Ovary (tissue), 7 donors: ENCODE measurements at regions not wholly inside any gene's neighbourhood (a gene's known extent, or its start where the extent isn't known, plus 50 kb on each side); places are given as distances from the start of the nearest gene placed in this dataset.

Source experiments
- DNase-seq, 5 donors: peaks; one replicate each; pipeline ENCODE4 v3.0.0-alpha.2; 2019 to 2020
- H3K27ac ChIP-seq, 2 donors: fragments of 200-600 bp; one replicate each; pipeline versions ENCODE4 v1.5.1 to v1.8.0; 2019 to 2022
- H3K27me3 ChIP-seq: fragments of 200-600 bp; one replicate; pipeline ENCODE4 v1.8.0; 2022
- H3K36me3 ChIP-seq: fragments of 200-600 bp; sonication (generic); one replicate; pipeline ENCODE4 v1.5.1; 2019
- H3K4me1 ChIP-seq: one replicate; pipeline ENCODE4 v1.8.1; 2013; ENCODE audit warnings: mild to moderate bottlenecking, moderate library complexity; ENCODE audit not compliant: insufficient read depth
- H3K4me3 ChIP-seq: fragments of 200-600 bp; sonication (generic); one replicate; pipeline ENCODE4 v1.5.1; 2017
- H3K9me3 ChIP-seq, 2 donors: fragments of 200-600 bp in 1 of 2; sonication (generic) in 1 of 2; one replicate each; pipeline versions ENCODE4 v1.5.1 to v1.8.1; 2013 to 2019; ENCODE audit warnings: mild to moderate bottlenecking in 1 of 2, moderate library complexity in 1 of 2
- CTCF ChIP-seq, 3 donors: fragments of 450-650 bp in 2 of 3; fragments of 200-600 bp in 1 of 3; IDR thresholded peaks; one replicate each; pipeline versions ENCODE4 v1.5.1 to v1.8.0; 2016 to 2022; ENCODE audit warnings: antibody characterized with exemption in 3 of 3, mild to moderate bottlenecking in 1 of 3
- EP300 ChIP-seq: sonication (generic); formaldehyde crosslinking; IDR thresholded peaks from one replicate; pipeline ENCODE4 v1.6.1; 2017; ENCODE audit warnings: antibody characterized with exemption
- POLR2A ChIP-seq: fragments of 450-650 bp; IDR thresholded peaks from one replicate; pipeline ENCODE4 v1.6.1; 2017; ENCODE audit warnings: antibody characterized with exemption, mild to moderate bottlenecking, moderate library complexity
- WGBS, 3 donors: extraction: QIAGEN DNeasy Blood & Tissue Kit in 1 of 3; methylation state at CpG; one replicate each; pipeline versions ENCODE4 v1.1.5 to v1.1.7; 2013 to 2017; 5-methylcytosine and 5-hydroxymethylcytosine counted together
- intact Hi-C, 4 donors: fragments of 100-400 bp; cut with DNase I; formaldehyde crosslinking; loops; one replicate each; pipeline versions ENCODE4 v1.11.0 to v1.15.1; 2022 to 2023
- donor health status: DM: no; HTN: no; CAD: no; lungs with moderate emphysema.
- donor health status: DM: no; HTN: no; CAD: no.
- donor health status: Bipolar disorder and iron deficiency.
- donor health status: DM: no; HTN: no; CAD: no.
- donor health status: DM: yes; HTN: yes; CAD: no.

GRCh38 chr16:49964316-49964715 lies 60.7 kb upstream of the CNEP1R1 start:
- Histone ChIP-seq H3K27ac (no peak overlapping the region), H3K9me3 (no peaks in the 10 kb centered on the region), H3K27me3 (no peaks in the 10 kb centered on the region), H3K36me3 (no peaks in the 10 kb centered on the region), H3K4me3 (no peak overlapping the region), H3K4me1 (no peaks in the 10 kb centered on the region)
- TF ChIP-seq CTCF (IDR thresholded peaks at IDR 0.05) (no peak), EP300 (no peak), POLR2A (no peak)
- WGBS, 3 donors: 75 to 94% (median 80%) methylated on average over 4 of the region's 4 CpGs
- no peak for DNase-seq
- intact Hi-C loops: no loop called here

DNA sequence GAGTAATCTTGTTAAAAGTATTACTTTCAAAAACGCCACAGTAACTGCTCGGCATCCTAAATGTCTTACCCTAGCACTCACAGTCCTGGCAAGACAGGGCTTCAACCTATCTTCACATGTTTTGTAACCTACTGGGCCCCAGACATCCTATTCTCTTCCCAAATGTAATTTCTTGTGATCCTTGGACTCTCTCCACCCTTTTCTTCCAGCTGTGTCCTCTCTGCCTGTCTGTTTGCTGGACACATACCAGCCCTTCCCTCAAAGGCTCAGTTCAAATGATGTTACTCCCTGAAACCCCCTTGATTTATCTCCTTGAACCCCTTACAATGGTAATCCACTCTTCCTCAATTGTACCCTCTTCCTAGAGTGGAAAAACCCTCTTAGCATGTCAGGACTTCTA lies 60.1 kb upstream of the CNEP1R1 start:
- Histone ChIP-seq H3K4me1 (no peaks in the 10 kb centered on the region), H3K9me3 (no peaks in the 10 kb centered on the region), H3K36me3 (no peaks in the 10 kb centered on the region), H3K27ac (no peak overlapping the region), H3K4me3 (no peak overlapping the region), H3K27me3 (no peaks in the 10 kb centered on the region)
- peak in 1 of 5 donors; percentile 14 for DNase-seq
- intact Hi-C loops: no loop called here
- WGBS, 3 donors: 17 to 21% (median 21%) methylated on average over 2 of the region's 2 CpGs
- no peak for TF ChIP-seq POLR2A

DNA sequence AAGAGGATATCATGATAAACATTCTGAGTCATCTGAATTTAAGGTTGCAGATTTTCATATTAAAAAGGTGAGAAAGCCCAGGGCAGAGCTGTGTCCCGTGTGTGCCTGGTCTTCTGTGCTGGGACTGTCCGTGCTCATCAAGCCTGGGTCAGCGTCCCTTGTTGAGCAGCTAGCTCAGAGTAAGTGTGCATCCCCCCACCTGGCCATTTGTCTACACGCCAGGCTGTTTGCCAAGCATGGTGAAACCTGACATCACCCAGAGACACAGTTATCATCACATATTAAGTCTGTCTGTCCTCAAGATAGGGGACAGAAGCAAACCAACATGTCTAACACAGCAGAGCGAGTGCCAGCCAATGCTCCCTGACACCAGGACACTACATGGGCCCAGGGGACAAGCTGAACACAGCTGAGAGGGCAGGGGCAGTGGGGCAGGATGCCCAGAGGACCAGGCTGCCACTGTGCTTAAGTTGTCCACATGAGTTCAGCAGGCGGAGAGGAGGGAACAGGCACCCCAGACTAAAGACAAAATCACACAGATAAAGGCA lies 57.9 kb upstream of the CNEP1R1 start:
- WGBS, 3 donors: 90 to 93% (median 91%) methylated on average over 6 of the region's 6 CpGs
- Histone ChIP-seq H3K4me1 (no peaks in the 10 kb centered on the region), H3K36me3 (no peaks in the 10 kb centered on the region), H3K9me3 (no peaks in the 10 kb centered on the region), H3K27me3 (no peaks in the 10 kb centered on the region), H3K4me3 (no peak overlapping the region), H3K27ac (no peak overlapping the region)
- DNase-seq: no peak
- no peak for TF ChIP-seq EP300
- TF ChIP-seq CTCF (IDR thresholded peaks at IDR 0.05): no peak
- TF ChIP-seq POLR2A: no peak
- intact Hi-C loops: no loop called here

DNA sequence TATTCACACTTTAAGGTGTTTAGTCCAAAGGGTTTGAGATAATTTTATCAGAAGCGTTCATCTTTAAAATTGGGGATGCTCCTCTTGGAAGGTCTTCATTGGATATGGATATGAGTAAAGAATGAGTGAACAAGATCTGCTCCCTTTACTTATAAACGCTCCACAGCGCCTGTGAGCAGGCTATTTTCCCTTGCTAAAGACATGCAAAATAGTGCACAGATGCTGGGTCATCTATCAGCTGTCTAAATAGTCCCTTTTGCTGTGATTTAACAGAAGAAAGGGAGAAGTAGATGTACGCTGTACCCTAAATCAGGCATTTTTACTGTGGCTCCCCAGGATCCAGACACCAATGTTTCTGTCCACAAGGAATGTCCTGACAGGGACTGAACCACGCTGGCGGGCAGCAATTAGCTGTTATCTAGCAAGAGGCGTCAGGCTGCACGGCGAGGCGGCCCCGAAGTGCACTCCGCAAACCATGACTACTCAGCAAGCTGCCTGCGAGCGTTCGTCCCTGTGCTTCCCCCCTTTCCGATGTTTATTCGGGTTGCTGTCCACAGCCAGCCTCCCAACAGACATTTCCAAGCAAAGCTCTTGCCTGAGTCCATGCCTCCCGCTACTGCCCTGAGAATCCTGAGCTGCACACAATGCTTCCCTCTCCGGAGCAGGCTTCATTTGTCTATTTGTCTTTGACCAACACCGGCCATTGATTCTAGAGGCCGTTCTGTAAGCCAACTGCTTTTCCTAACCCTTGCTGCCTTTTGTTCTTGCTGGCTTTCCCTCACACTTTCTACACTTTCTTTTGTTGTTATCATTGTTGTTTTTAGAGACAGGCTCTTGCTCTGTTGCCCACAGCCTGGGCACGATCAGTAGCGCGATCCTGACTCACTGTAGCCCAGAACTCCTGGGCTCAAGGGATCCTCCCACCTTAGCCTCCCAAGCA lies 55.7 kb upstream of the CNEP1R1 start:
- no peak overlapping the region for H3K27ac ChIP-seq
- intact Hi-C loops: no loop called here
- H3K36me3 ChIP-seq: no peaks in the 10 kb centered on the region
- H3K9me3 ChIP-seq: no peaks in the 10 kb centered on the region
- peaks cover 1% of the 10 kb centered on the region for H3K4me1 ChIP-seq
- DNase-seq: peak in 2 of 5 donors; percentile 29 to 38
- TF ChIP-seq EP300 (no peak), POLR2A (no peak), CTCF (IDR thresholded peaks at IDR 0.05) (no peak)
- H3K27me3 ChIP-seq: no peaks in the 10 kb centered on the region
- 18 to 24% (median 18%) methylated on average over 24 of the region's 24 CpGs for WGBS, 3 donors
- no peak overlapping the region for H3K4me3 ChIP-seq
